ENCODE measurements at regions not wholly inside any gene's neighbourhood (a gene's known extent, or its start where the extent isn't known, plus 50 kb on each side); places are given as distances from the start of the nearest gene placed in this dataset.

GRCh38 chr10:117924820-117925219 is 121.9 kb downstream of the RAB11FIP2 start:
- Mint-ChIP-seq H3K4me1 (ENCODE audit: low read depth) (no peaks in the 10 kb centered on the region), H3K36me3 (ENCODE audit: low read depth) (no peaks in the 10 kb centered on the region), H3K27ac (ENCODE audit: unreplicated experiment) (no peak overlapping the region), H3K9me3 (ENCODE audit: low read depth) (no peaks in the 10 kb centered on the region), H3K27me3 (ENCODE audit: low read depth) (no peaks in the 10 kb centered on the region), H3K4me3 (ENCODE audit: unreplicated experiment) (no peak overlapping the region)
- DNase-seq (ENCODE audit: low spot score) = no peak
- no peak for TF ChIP-seq CTCF (IDR thresholded peaks at IDR 0.05)

DNA sequence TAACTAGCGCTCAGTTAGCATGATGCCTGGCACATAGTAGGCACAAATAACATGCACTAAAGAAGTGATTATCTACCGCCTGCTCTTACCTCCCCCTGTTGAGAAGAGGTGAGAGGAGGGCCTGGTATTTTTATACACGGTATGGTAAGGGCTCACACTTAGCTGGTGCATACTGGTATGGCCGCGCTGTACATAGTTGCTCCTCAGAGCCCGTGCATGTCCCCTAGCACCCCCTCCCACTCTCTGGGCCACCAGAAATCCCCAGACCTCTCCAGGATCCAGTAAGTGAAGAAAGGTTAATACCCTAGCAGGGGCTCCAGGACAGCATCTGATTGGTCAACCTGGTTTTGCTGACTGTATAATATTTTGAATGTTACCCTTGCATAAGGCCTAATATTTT is 121.4 kb downstream of the RAB11FIP2 start:
- Mint-ChIP-seq H3K4me3 (ENCODE audit: unreplicated experiment) (no peak overlapping the region), H3K36me3 (ENCODE audit: low read depth) (no peaks in the 10 kb centered on the region), H3K4me1 (ENCODE audit: low read depth) (no peaks in the 10 kb centered on the region), H3K9me3 (ENCODE audit: low read depth) (no peaks in the 10 kb centered on the region), H3K27ac (ENCODE audit: unreplicated experiment) (no peak overlapping the region), H3K27me3 (ENCODE audit: low read depth) (no peaks in the 10 kb centered on the region)
- DNase-seq (ENCODE audit: low spot score) = no peak
- TF ChIP-seq CTCF (IDR thresholded peaks at IDR 0.05) = no peak

DNA sequence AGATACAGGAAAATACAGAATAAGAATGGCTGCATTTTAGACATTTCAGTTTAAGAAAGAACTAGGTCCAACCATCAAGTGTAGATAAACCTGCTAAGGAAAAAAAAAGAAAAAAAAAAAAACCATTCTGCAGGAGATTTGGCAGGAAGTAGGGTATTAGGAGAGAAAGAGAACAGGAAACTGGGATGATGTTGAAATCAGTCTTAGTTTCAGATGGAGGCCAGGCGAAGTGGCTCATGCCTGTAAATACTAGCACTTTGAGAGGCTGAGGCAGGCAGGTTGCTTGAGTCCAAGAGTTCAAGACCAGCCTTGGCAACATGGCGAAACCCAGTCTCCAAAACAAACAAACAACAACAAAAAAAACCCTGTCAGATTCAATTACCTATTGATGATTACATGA is 120.2 kb downstream of the RAB11FIP2 start:
- H3K27ac Mint-ChIP-seq (ENCODE audit: unreplicated experiment) = no peak overlapping the region
- H3K4me3 Mint-ChIP-seq (ENCODE audit: unreplicated experiment) = no peak overlapping the region
- H3K27me3 Mint-ChIP-seq (ENCODE audit: low read depth) = no peaks in the 10 kb centered on the region
- no peak for TF ChIP-seq CTCF (IDR thresholded peaks at IDR 0.05)
- no peaks in the 10 kb centered on the region for H3K36me3 Mint-ChIP-seq (ENCODE audit: low read depth)
- H3K4me1 Mint-ChIP-seq (ENCODE audit: low read depth) = no peaks in the 10 kb centered on the region
- no peak for DNase-seq (ENCODE audit: low spot score)
- H3K9me3 Mint-ChIP-seq (ENCODE audit: low read depth) = peaks cover 5% of the 10 kb centered on the region

GRCh38 chr10:117927332-117927731 is 119.4 kb downstream of the RAB11FIP2 start:
- Mint-ChIP-seq H3K4me3 (ENCODE audit: unreplicated experiment) (no peak overlapping the region), H3K27me3 (ENCODE audit: low read depth) (no peaks in the 10 kb centered on the region), H3K27ac (ENCODE audit: unreplicated experiment) (no peak overlapping the region), H3K9me3 (ENCODE audit: low read depth) (peaks cover 5% of the 10 kb centered on the region), H3K4me1 (ENCODE audit: low read depth) (no peaks in the 10 kb centered on the region), H3K36me3 (ENCODE audit: low read depth) (no peaks in the 10 kb centered on the region)
- TF ChIP-seq CTCF (IDR thresholded peaks at IDR 0.05) = no peak
- no peak for DNase-seq (ENCODE audit: low spot score)

DNA sequence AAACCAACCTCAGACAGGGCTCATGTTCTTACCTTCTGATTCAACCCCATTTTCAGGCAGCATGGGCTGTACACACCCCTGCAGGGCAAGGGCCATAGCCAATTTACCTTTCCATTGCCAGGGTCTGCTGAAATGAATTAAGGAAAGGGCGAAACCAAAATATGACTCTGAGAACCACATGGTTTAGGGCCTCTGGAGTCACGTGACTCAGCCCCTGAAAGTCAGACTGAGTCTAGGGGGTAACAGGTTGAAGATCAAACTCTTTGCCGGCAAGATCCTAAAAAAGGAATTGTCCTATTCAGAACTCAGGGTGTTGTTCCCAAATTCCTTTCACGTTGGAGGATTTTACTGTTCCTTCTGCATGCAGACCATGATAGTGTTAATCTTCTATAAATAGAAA is 118.9 kb downstream of the RAB11FIP2 start:
- Mint-ChIP-seq H3K27ac (ENCODE audit: unreplicated experiment) (no peak overlapping the region), H3K9me3 (ENCODE audit: low read depth) (peaks cover 7% of the 10 kb centered on the region), H3K4me3 (ENCODE audit: unreplicated experiment) (no peak overlapping the region), H3K4me1 (ENCODE audit: low read depth) (no peaks in the 10 kb centered on the region), H3K36me3 (ENCODE audit: low read depth) (no peaks in the 10 kb centered on the region), H3K27me3 (ENCODE audit: low read depth) (no peaks in the 10 kb centered on the region)
- no peak for DNase-seq (ENCODE audit: low spot score)
- no peak for TF ChIP-seq CTCF (IDR thresholded peaks at IDR 0.05)
